GM12872 (cell line): ENCODE measurements at regions not wholly inside any gene's neighbourhood (a gene's known extent, or its start where the extent isn't known, plus 50 kb on each side); places are given as distances from the start of the nearest gene placed in this dataset.

Experiments used
- TF ChIP-seq, protein P1 (sequence below): IDR thresholded peaks from 3 replicates; pipeline ENCODE4 v1.5.1; 2011; ENCODE audit warnings: low read depth, mild to moderate bottlenecking, low read length, moderate library complexity; ENCODE audit not compliant: insufficient read depth

DNA sequence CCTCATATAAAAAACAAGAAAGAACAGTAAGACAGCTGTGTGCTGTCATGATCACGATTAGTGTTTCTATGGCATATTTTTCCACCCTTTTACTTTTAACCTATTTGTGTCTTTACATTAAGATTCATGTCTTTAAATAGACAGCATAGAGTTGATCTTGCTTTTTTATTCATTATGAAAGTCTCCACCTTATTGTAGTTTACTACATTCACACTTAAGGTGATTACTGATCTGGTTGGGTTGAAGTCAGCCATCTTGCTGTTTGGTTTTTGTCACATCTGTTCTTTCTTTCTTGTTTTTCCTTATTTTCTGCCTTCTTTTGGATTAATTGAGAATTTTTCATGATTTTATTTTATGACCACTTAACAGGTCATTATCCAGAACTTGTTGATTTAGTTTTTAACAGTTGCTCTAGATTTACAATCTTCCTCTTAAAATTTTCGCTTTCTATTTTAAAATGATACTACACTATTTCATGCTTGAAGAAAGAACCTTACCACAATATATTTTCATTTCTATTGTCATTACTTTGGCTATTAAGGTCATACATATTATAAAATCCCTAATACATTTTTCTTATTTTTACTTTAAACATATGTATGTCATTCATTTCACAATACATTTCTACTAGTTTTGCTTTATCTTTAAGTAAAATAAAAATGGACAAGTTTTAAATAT, 292.5 kb downstream of the SH3GL2 start:
- TF ChIP-seq, protein P1, sequence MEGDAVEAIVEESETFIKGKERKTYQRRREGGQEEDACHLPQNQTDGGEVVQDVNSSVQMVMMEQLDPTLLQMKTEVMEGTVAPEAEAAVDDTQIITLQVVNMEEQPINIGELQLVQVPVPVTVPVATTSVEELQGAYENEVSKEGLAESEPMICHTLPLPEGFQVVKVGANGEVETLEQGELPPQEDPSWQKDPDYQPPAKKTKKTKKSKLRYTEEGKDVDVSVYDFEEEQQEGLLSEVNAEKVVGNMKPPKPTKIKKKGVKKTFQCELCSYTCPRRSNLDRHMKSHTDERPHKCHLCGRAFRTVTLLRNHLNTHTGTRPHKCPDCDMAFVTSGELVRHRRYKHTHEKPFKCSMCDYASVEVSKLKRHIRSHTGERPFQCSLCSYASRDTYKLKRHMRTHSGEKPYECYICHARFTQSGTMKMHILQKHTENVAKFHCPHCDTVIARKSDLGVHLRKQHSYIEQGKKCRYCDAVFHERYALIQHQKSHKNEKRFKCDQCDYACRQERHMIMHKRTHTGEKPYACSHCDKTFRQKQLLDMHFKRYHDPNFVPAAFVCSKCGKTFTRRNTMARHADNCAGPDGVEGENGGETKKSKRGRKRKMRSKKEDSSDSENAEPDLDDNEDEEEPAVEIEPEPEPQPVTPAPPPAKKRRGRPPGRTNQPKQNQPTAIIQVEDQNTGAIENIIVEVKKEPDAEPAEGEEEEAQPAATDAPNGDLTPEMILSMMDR, result no peak

DNA sequence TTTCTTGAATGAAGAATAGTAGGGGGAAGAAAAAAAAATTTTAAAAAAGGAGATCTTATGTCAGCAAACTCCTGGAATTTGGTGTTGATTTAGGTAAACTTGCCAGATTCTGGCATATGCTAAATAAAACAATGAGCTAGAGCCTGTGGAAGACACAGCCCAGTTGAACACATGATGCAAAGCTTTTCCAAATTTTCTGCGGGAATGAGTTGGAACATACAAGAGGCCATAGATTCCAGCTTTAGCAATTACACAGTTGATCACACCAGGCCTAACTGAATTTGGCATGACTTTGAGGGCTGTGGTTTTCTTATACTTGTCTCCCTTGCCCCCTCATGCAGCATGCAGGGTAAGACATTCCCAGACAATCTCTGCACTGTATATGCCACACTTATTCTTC, 297.0 kb downstream of the SH3GL2 start:
- TF ChIP-seq, protein P1, result no peak

DNA sequence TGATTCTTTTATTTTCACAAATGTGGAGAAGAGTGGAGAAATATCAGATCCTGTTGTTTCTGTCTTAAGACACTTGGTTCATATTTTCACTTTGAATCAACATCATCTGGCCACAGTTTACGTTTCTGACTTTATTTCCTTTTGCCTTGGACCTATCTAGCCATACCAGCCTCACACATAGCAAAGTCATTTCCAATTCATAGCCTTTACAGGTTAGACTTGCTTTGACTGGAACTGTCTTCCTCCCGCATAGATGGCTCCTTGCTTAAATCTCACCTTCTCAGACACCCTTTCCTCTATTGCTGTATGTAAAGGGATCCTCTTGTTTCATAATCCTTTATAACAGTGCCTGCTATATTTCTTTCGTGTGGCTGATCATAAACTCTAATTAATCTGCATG, 297.8 kb downstream of the SH3GL2 start:
- TF ChIP-seq, protein P1, result no peak

DNA sequence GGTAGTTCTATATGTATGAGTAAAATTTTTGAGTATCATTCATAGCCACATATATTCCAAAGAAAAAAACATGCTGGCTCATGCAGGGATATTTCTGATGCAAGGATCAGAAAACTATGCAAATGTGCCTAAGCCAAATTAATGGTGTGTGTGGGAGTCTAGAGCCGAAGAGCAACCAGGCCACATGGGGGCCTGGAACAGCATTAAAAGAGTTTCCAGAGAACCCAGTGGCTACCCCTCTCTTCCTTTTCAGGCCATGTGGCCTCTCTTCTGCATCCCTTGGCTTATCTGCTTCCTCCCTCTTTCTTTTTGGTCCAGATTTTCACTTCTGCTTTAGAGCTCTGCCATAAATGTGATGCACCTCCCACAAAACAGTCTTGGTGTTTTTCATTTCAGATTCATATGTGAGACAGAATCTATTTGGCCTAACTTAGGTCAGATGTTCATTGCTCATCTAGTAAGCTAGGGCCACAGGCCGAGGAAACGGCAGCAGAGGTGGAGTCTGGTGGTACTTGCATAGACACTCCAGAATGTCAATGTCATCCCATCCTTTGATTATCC, 300.0 kb downstream of the SH3GL2 start:
- TF ChIP-seq, protein P1, result no peak

DNA sequence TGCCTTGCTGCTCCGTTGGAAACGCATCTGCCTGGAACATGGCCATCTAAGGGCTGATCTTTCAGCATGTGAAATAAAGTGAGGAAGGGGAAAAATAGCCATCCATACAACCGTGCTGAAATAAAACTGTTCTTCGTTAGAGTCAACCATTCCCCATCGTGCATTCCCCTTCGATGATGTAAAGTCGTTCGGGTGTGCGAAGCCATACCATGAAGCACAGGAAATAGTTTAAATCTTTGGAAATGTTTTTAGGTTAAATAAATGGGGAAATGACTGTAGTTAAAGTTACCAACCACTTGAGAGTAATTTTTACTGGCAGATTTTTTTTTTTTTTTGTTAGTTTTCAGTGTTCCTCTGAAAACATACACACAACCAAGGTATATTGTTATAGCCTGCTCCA, 302.5 kb downstream of the SH3GL2 start:
- TF ChIP-seq, protein P1, result no peak

DNA sequence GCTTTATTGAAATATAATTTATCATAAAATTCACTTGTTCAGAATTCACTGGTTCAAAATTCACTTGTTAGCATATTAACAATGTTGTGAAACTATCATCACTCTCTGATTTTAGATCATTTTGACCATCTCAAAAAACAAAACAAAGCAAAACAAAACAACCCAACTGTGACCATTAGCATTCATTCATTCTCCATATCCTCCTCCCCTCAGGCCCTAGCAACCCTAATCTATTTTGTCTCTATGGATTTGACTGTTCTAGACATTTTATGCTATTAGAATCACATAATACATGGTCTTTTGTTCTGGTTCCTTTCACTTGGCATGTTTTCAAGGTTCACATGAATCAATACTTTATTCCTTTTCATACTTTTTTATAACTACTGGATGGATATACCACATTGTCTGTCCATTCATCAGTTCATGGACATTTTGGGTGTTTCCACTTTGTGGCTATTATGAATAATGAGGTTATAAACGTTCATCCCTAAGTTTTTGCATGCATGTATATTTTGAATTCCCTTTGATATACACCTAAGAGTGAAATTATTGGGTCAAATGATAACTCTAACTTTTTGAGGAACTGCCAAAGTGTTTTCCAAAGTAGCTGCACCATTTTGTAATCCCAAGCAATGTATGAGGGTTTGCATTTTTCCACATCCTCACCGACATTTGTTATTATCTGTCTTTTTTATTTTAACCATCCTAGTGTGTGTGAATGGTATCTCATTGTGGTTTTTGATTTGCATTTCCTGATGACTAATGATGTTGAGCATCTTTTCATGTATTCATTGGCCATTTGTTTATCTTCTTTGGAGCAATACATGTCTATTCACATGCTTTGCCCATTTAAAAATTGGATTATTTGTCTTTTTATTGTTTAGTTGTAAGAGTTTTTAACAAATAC, 304.1 kb downstream of the SH3GL2 start:
- TF ChIP-seq, protein P1, result no peak

DNA sequence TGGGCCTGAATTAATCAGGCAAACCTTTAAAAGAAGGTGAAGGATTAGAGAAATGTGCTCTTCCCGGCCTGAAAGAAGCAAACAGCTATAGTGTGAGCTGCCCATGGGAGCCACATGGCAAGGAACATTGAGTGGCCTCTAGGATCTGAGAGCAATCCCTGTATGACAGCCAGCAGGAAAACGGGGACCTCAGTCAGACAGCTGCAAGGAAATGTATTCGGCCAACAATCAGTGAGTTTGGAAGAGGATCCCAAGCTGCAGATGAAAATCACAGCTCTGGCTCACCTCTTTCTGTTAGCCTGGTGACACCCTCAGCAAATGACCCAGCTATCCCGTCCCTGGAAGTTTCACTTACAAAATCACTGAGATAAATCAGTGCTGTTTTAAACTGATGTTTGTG, 309.2 kb downstream of the SH3GL2 start:
- TF ChIP-seq, protein P1, result no peak
